ENCODE measurements at regions not wholly inside any gene's neighbourhood (a gene's known extent, or its start where the extent isn't known, plus 50 kb on each side); places are given as distances from the start of the nearest gene placed in this dataset.

GRCh38 chr10:44805466-44806210 lies 105.5 kb upstream of the TMEM72 start:
- Histone ChIP-seq H3K79me2 (ENCODE audit: low read depth) (no peaks in the 10 kb centered on the region), H3K36me3 (no peaks in the 10 kb centered on the region), H3K4me3 (no peak overlapping the region), H3K27me3 (no peaks in the 10 kb centered on the region), H3K4me1 (no peaks in the 10 kb centered on the region), H3K9me3 (ENCODE audit: low read depth) (no peaks in the 10 kb centered on the region), H3K27ac (no peak overlapping the region), H3K4me2 (no peak overlapping the region), H3F3A (ENCODE audit: low read depth) (no peaks in the 10 kb centered on the region), H3K9ac (no peak overlapping the region), H4K20me1 (ENCODE audit: low read depth) (no peaks in the 10 kb centered on the region), H2AFZ (replicated peaks) (no peak overlapping the region)
- H3K27me3 Mint-ChIP-seq (ENCODE audit: insufficient read depth, low read depth) = no peaks in the 10 kb centered on the region
- H3K36me3 Mint-ChIP-seq = no peaks in the 10 kb centered on the region
- H3K4me1 Mint-ChIP-seq = peaks cover 3% of the 10 kb centered on the region
- H3K9me3 Mint-ChIP-seq = no peaks in the 10 kb centered on the region
- DNase-seq (ENCODE audit: low spot score) = no peak
- no peak overlapping the region for H3K4me3 Mint-ChIP-seq
- no peak overlapping the region for H3K27ac Mint-ChIP-seq
- TF ChIP-seq EZH2 (IDR thresholded peaks at IDR 0.05) = no peak
- no peak for TF ChIP-seq CTCF (IDR thresholded peaks at IDR 0.05)
- TF ChIP-seq EZH2phosphoT487 (IDR thresholded peaks at IDR 0.05) = no peak

- no peaks in the 10 kb centered on the region for H3K27me3 ChIP-seq
- no peak overlapping the region for H2AFZ ChIP-seq (replicated peaks)
- no peaks in the 10 kb centered on the region for H3K9me3 Mint-ChIP-seq
- DNase-seq (ENCODE audit: low spot score) = no peak
- H3K36me3 ChIP-seq = no peaks in the 10 kb centered on the region
- no peak overlapping the region for H3K4me3 ChIP-seq
- no peaks in the 10 kb centered on the region for H3K27me3 Mint-ChIP-seq (ENCODE audit: insufficient read depth, low read depth)
- H3K27ac Mint-ChIP-seq = no peak overlapping the region
- no peak overlapping the region for H3K9ac ChIP-seq
- no peaks in the 10 kb centered on the region for H3K4me1 ChIP-seq
- H3K36me3 Mint-ChIP-seq = no peaks in the 10 kb centered on the region
- no peak overlapping the region for H3K4me3 Mint-ChIP-seq
- H3K27ac ChIP-seq = no peak overlapping the region
- H3K4me1 Mint-ChIP-seq = peaks cover 3% of the 10 kb centered on the region
- no peak for TF ChIP-seq CTCF (IDR thresholded peaks at IDR 0.05)
- TF ChIP-seq EZH2phosphoT487 (IDR thresholded peaks at IDR 0.05) = no peak
- TF ChIP-seq EZH2 (IDR thresholded peaks at IDR 0.05) = no peak
- H3F3A ChIP-seq (ENCODE audit: low read depth) = no peaks in the 10 kb centered on the region
- no peaks in the 10 kb centered on the region for H4K20me1 ChIP-seq (ENCODE audit: low read depth)
- H3K4me2 ChIP-seq = no peak overlapping the region
- no peaks in the 10 kb centered on the region for H3K79me2 ChIP-seq (ENCODE audit: low read depth)
- H3K9me3 ChIP-seq (ENCODE audit: low read depth) = no peaks in the 10 kb centered on the region
Measured at GRCh38 chr10:44806950-44807349, 104.2 kb upstream of the TMEM72 start.

- Histone ChIP-seq H3K9ac (no peak overlapping the region), H4K20me1 (ENCODE audit: low read depth) (no peaks in the 10 kb centered on the region), H3K79me2 (ENCODE audit: low read depth) (no peaks in the 10 kb centered on the region), H3K27me3 (no peaks in the 10 kb centered on the region), H3F3A (ENCODE audit: low read depth) (no peaks in the 10 kb centered on the region), H3K4me1 (no peaks in the 10 kb centered on the region), H3K27ac (no peak overlapping the region), H3K36me3 (no peaks in the 10 kb centered on the region), H3K9me3 (ENCODE audit: low read depth) (no peaks in the 10 kb centered on the region), H3K4me3 (no peak overlapping the region), H3K4me2 (no peak overlapping the region), H2AFZ (replicated peaks) (no peak overlapping the region)
- Mint-ChIP-seq H3K4me1 (peaks cover 3% of the 10 kb centered on the region), H3K27me3 (ENCODE audit: insufficient read depth, low read depth) (no peaks in the 10 kb centered on the region), H3K27ac (no peak overlapping the region), H3K9me3 (no peaks in the 10 kb centered on the region), H3K36me3 (no peaks in the 10 kb centered on the region), H3K4me3 (no peak overlapping the region)
- TF ChIP-seq EZH2 (IDR thresholded peaks at IDR 0.05) = no peak
- no peak for TF ChIP-seq EZH2phosphoT487 (IDR thresholded peaks at IDR 0.05)
- no peak for TF ChIP-seq CTCF (IDR thresholded peaks at IDR 0.05)
- DNase-seq (ENCODE audit: low spot score) = no peak
Measured at GRCh38 chr10:44807451-44807850, 103.7 kb upstream of the TMEM72 start.
